Cardiac fibroblast (primary cell): ENCODE measurements at regions not wholly inside any gene's neighbourhood (a gene's known extent, or its start where the extent isn't known, plus 50 kb on each side); places are given as distances from the start of the nearest gene placed in this dataset.
"Not testable (repeated sequence)": the region's sequence is repeated elsewhere in the genome, so short reads cannot be mapped to it uniquely, and the experiment has no call there.

Experiments
- DNase-seq, 2 donors: peaks; one replicate each; pipeline versions ENCODE4 v3.0.0 to v3.0.0-alpha.2; 2010; ENCODE audit warnings: low read depth in 2 of 2
- H3K4me3 ChIP-seq, 2 donors: replicated peaks in 1 of 2; 1 replicate in 1 of 2; 2 replicates in 1 of 2; pipeline ENCODE4 v1.5.1; 2011; ENCODE audit warnings: low read depth in 2 of 2, low read length in 2 of 2, mild to moderate bottlenecking in 2 of 2, moderate library complexity in 1 of 2
- CTCF ChIP-seq: IDR thresholded peaks from one replicate; pipeline ENCODE4 v1.5.1; 2011; ENCODE audit warnings: low read depth, mild to moderate bottlenecking, low read length, inconsistent platforms

- TF ChIP-seq CTCF = no peak
- no peak overlapping the region for H3K4me3 ChIP-seq
- DNase-seq = no peak
Observed at GRCh38 chr4:43586813-43587212, 694.3 kb downstream of the GRXCR1 start.

GRCh38 chr4:43587758-43588157 lies 695.2 kb downstream of the GRXCR1 start:
- no peak overlapping the region for H3K4me3 ChIP-seq
- no peak for TF ChIP-seq CTCF
- no peak for DNase-seq

DNA sequence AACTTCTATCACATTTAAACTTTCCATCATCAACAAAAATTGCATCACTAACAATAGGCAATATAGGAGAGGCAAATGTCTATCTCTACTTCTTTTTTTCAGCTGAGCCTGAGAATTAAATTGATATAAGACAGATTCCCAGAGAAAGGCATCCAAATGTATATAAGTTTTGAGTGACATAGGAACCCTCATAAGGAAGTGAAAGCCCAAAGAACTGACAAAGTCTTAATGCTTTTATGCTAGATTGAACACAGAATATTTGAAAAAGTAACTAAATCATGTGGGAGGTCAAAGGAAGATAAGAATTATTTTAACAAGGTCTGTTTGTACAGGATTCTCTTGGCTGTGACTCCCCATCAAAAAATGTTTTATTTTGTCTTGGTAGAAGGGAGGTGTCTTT lies 714.9 kb downstream of the GRXCR1 start:
- H3K4me3 ChIP-seq = no peak overlapping the region
- no peak for TF ChIP-seq CTCF

DNA sequence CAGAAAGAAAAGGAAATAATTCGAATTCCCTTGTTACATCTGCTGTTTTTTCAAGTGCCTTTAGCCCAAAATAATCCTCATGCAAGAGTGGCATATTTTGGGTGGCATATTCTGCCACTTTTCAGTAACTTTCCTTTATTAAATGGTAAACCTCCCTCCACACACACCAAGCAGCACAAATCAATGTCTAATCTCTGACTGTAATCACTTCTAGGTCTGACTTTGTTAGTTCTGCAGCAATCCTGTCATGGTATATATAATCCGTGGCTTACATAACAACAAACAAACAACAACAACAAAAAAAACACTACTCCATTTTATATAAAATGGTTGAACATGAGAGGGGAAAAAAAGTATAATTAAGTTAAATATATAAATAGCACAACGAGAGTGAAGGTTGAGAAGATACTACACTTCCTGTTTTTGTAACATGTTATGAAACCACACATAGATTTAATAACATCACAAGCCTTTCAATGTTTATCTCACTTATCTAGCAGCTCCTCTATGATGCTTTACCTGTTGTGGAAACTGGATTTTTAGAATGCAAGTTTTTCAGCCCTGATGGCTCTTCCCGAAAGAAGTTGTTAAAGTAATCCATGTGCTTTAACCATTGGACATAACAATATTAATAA lies 715.4 kb downstream of the GRXCR1 start:
- DNase-seq = no peak
- H3K4me3 ChIP-seq = no peak overlapping the region
- TF ChIP-seq CTCF = no peak

More for the DNA sequence above, 714.9 kb downstream of the GRXCR1 start:
- no peak for DNase-seq

- no peak for DNase-seq
- no peak overlapping the region for H3K4me3 ChIP-seq
Observed at GRCh38 chr4:43619219-43619618, 726.7 kb downstream of the GRXCR1 start.

GRCh38 chr4:43637893-43638292 lies 745.4 kb downstream of the GRXCR1 start:
- not testable (repeated sequence) for DNase-seq, H3K4me3 ChIP-seq

More at GRCh38 chr4:43619219-43619618, 726.7 kb downstream of the GRXCR1 start:
- no peak for TF ChIP-seq CTCF

GRCh38 chr4:43651991-43652390 lies 759.5 kb downstream of the GRXCR1 start:
- TF ChIP-seq CTCF = no peak
- H3K4me3 ChIP-seq = no peak overlapping the region
- DNase-seq = no peak

DNA sequence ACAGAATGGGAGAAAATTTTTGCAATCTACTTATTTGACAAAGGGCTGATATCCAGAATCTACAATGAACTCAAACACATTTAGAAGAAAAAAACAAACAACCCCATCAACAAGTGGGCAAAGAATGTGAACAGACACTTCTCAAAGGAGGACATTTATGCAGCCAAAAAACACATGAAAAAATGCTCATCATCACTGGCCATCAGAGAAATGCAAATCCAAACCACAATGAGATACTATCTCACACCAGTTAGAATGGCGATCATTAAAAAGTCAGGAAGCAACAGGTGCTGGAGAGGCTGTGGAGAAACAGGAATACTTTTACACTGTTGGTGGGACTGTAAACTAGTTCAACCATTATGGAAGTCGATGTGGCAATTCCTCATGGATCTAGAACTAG lies 767.0 kb downstream of the GRXCR1 start:
- not testable (repeated sequence) for DNase-seq, H3K4me3 ChIP-seq

DNA sequence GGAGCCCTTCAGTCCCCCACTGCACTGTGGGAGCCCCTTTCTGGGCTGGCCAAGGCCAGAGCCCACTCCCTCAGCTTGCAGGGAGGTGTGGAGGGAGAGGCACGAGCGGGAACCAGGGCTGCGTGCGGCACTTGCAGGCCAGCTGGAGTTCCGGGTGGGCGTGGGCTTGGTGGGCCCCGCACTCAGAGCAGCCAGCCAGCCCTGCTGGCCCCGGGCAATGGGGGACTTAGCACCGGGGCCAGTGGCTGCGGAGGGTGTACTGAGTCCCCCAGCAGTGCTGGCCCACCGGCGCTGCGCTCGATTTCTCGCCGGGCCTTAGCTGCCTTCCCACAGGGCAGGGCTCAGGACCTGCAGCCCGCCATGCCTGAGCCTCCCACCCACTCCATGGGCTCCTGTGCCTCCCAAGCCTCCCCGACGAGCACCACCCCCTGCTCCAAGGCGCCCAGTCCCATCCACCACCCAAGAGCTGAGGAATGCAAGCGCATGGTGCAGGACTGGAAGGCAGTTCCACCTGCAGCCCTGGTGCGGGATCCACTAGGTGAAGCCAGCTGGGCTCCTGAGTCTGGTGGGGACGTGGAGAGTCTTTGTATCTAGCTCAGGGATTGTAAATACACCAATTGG lies 776.2 kb downstream of the KCTD8 start:
- DNase-seq, H3K4me3 ChIP-seq: not testable (repeated sequence)
